RPMI7951 (cell line): ENCODE measurements at regions not wholly inside any gene's neighbourhood (a gene's known extent, or its start where the extent isn't known, plus 50 kb on each side); places are given as distances from the start of the nearest gene placed in this dataset.

Source experiments
- DNase-seq: peaks from one replicate; pipeline ENCODE4 v3.0.0-alpha.2; 2012; ENCODE audit warnings: low read depth

DNA sequence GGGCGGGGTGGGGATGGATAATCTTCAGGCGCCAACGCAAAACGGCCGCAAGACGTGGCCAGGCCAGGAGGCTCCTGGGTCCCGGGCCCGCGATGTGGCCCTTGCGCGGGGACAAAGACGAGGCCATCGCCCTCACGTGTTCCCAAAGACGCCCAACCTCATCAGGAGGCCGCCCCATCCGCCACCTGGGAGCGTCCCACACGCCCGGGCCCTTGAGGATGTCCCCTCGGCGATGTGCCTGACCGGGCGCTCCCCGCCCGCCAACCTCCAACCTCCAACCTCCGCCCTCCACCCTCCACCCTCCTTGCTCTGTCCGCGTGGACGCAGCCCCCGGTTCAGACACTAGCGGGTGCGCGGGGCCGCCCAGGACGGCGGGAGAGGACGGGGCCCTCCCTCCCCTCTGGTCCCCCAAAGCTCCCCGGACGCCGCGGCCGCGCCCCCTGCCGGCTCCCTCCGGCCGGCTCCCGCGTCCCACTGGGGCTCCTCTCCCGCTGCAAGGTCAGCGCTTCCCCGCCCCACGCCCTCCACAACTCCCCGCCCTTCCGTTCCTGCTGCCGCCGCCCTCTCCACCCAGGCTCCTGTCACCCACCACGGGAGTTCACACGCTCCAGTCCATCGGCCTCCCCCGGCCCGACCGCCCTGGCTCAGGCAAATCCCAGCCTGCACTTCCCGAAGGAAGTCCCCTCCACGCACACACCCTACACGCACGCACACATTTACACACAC is 250.8 kb upstream of the RPL38 start:
- no peak for DNase-seq

GRCh38 chr17:73953206-73954033 is 250.1 kb upstream of the RPL38 start:
- no peak for DNase-seq

DNA sequence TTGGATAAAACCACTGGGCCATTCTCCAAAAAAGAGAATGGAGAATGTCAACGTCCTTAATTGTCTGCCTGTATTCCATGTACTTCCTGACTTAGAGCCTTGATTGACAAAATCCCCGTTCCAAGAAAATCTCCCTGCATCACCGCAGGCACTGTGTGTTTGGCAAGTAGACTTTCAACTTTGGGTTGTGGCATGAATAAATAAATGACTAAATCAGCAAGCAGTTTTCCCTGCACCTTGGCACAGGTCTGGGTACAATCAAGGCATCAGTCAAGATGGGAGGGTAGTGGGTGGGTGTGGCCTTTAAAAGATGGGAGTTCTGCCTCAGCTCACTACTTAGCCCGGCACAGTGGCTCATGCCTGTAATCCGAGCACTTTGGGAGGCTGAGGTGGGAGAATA is 248.5 kb upstream of the RPL38 start:
- DNase-seq = no peak

DNA sequence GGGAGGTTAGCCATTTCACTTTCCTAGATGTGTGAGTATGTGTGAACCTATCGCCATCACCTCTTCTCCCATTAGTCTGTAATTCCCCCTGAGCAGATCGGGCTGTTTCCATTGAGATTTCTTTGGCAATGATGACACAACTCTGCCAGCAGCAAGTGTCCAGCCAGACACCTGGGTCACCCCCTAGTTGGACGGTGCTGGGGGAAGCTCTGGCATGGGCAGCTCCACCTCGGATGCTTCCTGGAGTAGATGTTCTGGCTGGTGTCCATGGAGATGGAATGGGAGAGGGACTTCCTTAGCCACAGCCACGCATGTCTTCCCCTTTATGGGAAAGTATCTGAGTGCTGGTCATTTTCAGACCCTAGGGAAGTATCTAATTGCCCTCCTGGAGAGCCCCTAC is 247.9 kb upstream of the RPL38 start:
- DNase-seq = no peak

GRCh38 chr17:73956169-73956568 is 247.3 kb upstream of the RPL38 start:
- no peak for DNase-seq

- peak; percentile 24 for DNase-seq
These were observed 246.6 kb upstream of the RPL38 start for GRCh38 chr17:73956595-73957465.

DNA sequence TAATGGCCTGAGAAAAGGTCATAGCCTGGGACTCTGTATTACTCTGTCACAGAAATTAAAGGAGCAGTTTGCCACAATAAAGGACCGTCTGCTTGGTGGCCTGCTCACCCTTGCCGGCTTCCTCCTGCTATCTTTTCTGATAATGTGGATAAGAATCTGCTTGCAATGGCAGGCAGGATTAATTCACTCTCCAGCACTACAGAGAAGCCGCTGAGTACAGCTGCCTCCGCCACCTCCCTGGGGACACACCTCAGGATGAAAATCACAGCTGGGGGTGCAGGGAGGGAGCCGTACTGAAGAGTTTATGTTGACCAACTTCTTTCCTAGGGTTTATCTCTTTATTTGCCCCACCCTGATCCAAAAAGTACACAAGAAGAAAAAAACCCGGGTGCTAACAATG is 245.9 kb upstream of the RPL38 start:
- no peak for DNase-seq

DNA sequence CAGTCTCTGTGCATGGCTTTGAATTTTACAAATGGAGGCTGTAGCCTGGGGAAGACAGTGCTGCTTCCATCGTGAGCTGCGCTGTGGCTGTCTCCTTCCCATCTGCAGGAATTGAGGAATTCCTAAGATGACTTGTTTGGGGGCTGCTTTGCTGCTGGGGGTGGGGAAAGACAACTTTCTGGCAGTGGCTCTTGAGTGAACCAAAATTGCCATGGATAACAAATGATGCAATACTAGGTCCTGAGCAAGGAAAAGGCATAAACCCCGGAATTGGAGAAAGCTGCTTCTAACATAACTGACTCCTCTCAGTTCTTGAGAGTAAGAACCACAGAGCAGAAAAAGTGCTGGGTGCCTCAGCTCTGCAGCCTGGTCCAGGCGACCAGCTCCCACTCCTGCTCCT is 245.0 kb upstream of the RPL38 start:
- no peak for DNase-seq

GRCh38 chr17:73960469-73960868 is 243.0 kb upstream of the RPL38 start:
- DNase-seq = no peak

DNA sequence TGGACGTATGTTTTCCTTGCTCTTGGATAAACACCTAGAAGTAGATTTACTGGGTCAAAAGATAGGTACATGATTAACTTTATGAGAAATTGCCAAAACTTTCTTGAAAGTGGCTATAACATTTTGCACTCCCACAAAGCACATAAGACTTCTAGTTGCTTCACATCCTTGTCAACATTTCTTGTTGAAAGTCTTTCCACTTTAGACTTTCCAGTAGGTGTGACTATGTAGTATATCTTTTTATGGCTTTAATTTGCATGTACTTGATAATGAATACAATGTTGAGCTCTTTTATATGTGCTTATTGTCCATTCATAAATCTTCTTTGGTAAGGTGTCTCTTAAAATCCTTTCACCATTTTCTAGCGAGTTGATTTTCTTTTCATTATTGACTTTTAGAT is 241.2 kb upstream of the RPL38 start:
- no peak for DNase-seq

DNA sequence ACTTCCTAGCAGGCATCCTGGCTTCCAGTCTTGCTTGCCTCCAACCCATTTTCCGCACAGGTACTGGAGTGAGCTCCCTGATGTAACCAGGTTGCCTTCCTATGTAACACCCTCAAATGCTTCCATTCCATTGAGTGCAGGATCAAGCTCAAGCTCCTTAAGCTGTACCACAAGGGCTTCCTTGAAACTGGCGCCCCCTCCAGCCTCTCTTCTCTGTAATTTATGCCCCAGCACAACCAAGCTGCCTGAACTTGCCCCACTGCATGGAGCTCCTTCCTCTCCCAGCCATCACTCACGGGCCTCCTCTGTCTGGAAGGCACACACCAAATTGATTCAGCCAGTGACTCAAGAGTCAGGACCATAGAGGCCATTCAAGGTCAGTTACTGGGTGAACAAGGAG is 234.8 kb upstream of the RPL38 start:
- DNase-seq = no peak

DNA sequence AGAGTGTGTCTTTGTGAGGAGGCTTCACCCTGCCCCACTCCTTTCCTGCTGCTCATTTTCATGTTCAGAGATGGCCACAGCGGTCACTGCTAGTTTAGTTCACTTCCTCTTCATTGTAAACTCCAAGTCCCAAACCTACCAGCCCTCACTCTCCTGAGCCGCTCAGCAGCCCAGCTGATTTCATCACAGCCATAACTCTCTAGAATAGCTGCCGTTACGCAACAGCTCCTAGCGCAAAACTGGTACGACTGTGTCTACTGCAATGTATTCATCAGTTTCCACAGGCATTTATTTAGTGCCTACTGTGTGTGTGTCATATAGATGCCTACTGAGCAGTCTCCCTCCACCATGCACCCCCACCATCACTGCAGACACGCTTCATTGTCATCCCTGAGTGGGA is 233.5 kb upstream of the RPL38 start:
- DNase-seq = no peak

GRCh38 chr17:73971127-73971526 is 232.4 kb upstream of the RPL38 start:
- DNase-seq = no peak

DNA sequence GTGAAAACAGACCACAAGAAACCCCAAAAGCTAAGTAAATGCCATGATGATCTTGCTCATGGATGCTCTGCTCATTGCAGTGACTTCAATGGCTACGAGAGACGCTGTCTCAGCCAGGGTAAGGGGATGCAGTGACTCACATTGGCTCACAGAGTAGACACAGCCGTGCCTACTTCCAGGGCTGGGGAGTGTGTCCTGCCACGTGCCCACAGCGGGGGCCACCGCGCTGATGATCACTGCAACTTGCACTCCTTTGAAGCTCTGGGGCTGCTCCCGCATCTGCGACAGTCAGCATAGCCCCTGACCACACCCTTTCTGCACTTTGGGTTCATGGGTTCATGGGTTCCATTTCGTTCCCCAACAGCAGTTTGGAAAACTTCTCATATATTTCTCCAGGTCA is 231.4 kb upstream of the RPL38 start:
- DNase-seq = no peak

DNA sequence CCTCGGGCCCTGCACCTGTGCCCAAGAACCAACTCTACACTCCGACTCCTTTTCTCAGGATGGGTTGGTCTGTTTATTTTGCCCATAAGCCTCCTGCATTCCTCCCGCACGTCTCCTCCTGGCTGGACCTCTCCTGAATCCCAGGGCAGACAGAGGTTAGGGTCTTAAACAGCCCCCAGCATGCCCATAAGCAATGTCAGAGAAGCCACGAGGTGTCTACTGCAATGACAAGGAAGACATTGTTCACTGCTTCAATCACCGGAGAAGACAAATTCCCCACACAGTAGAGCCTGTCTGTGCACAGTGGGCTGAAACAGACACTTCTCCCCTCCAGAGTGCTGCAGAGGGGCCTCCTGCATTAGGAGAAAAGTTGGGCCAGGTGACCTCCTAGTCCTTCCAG is 230.6 kb upstream of the RPL38 start:
- no peak for DNase-seq

DNA sequence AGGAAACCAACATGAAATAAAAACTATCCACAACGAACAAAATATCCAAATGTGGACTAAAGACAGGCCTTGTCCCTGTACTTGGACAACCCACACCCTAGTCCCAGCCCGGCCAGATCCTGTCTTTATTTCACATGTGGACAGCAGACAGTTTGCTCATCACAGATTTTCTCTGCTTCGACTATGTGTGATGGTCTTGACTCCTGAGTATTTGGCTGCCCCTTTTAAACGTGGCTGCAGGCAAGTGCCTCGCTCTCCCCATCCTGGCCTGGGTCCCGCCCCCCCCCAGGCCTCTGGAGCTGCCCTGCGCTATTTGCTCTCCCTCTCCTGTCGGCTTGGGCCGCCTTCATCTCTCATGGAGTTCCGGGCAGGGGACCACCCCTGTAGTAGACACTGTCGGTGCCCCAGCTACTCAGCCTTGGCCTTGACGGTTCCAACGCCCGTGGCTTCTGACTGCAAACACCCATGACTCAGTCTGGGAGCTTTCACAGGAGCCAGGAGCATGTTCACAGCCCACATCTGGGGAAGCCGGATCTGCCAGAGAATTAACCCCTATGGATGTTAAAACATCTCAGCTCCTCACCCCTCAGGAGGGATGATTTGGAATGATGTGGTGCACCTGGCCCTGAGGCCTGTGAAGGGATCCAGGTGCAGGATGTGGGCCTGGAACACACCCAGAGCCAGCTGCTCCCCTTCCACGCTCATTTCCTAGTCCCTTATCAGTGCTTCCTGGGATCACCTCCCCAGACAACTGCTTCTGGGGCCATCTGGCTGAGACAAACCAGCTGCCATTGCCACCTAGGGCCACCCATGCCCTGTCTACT is 229.7 kb upstream of the RPL38 start:
- DNase-seq = no peak

DNA sequence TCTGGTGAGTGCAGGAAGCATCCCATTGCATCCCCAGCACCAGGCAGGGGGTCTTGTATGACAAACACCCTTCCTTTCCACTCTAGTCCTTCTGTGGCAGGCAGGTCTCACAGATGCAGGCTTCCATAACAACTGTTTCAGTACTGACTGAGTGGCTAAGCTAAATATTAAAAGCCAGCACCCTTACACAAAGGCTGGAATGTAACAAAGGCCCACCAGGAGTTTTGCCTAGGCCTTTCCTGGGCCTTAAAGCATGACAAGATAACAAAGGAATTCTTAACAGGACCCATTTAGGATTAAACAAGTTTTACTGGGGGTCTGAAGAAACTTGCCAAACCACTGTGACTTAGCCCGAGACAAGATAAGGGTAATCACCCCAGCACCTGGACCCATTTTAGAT is 228.9 kb upstream of the RPL38 start:
- DNase-seq = no peak

DNA sequence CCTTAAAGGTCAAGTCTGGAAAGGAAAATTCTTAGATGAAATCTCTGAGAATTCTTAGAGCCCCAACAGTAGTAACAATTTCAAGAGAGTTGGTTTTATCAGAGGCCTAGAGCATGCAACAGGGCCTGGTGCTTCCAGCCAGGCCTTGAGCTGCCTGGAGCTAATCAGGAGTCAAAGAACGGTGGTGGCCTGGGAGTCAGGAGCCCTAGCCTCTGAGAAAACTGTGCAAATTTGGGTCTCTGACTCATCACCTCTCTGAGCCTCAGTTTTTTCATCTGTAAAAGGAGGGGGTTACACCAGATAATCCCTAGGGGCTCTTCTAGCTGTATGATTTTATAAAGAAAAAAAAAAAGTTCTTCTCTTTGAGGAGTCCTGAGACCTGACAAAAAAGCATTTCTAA is 227.3 kb upstream of the RPL38 start:
- DNase-seq = no peak

DNA sequence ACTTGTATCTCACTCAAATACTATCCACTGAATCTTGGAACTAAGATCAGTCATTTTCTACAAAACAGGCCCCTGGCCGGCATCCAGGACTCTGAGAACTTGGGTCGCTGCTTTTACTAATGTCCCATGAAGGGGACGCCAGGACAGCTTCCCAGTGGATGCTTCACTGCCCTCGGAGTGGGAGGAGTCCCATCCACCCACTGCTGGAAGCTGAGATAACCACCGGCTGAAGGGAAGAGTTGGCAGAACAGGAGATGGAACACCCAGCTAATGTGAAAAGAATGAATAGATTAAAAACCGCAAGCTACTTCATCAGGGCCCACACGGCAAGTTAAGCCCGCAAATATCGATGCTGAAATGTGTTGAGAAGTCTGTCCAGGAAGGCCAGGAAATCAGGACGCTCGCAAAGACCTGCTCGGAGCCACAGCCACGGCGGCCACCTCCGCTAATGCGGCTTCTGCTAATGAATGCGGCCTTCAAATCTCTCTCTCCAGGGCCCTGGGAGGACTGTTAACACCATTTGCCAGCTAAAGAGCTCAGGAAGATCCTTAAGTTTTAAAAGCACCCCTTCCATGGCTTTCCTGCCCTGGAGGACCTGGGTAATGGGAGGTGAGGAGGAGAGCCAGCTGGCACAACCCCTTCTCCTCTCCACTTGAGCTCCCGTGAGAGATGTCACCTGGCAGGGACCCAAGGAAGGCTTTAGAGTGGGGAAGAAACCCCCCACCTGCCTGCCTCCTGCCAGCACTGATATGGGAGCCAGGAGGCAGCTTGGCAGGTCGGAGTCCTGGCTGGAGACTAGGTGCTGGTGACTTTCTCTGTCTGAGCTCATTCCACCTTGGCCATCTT is 226.6 kb upstream of the RPL38 start:
- no peak for DNase-seq

DNA sequence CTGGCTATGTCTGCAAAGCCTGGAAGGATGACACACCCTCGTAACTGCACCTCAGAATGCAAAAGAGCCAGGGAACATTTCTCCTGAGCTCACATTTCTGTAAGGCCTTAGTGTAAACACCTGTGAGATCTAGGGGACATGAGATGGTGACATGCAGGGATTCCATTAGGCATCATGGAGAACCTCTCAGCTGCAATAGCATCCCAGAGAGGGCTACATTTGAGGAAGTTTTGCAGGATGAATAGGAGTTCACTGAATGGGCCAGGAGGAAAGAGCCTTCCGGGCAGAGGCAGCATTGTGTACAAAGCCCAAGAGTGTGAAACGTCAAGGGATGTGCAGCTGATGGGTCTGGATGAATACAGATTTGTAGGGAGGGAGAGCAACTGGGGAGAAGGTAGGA is 223.0 kb upstream of the RPL38 start:
- DNase-seq = no peak

DNA sequence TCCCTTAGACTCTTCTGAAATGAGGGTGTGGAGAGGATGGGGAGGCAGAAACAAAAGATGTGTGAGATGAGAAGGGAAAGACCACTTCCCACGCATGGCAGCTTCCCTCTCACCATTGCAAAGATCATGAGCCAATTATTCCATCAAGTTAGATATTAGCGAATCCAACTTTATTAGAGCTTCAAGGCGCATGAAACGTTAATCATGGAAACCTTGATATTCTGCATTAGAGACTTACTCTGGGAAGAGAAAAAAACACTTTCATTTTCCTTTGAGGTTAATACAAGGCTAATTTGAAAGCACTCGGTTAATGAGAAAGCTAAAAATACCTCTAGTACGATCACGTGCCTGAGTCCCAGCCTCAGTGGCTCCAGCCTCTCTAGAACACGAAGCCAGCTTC is 220.6 kb upstream of the RPL38 start:
- no peak for DNase-seq
